ENCODE measurements at regions not wholly inside any gene's neighbourhood (a gene's known extent, or its start where the extent isn't known, plus 50 kb on each side); places are given as distances from the start of the nearest gene placed in this dataset.

- TF ChIP-seq PATZ1 (CRISPR knock-in tag; IDR thresholded peaks at IDR 0.05; ENCODE audit: borderline replicate concordance) = no peak
- TF ChIP-seq ZNF70 (CRISPR knock-in tag; IDR thresholded peaks at IDR 0.05) = no peak
- TF ChIP-seq SNAI2 (CRISPR knock-in tag; IDR thresholded peaks at IDR 0.05) = no peak
- TF ChIP-seq GLIS3 (CRISPR knock-in tag; IDR thresholded peaks at IDR 0.05) = no peak
- ATAC-seq = no peak
These were observed 821.6 kb downstream of the GALR1 start for GRCh38 chr18:78071166-78071710.

- no peak for ATAC-seq
- TF ChIP-seq ESRRG (CRISPR knock-in tag; IDR thresholded peaks at IDR 0.05) = no peak
- TF ChIP-seq ZNF8 (CRISPR knock-in tag; IDR thresholded peaks at IDR 0.05) = no peak
- TF ChIP-seq PATZ1 (CRISPR knock-in tag; IDR thresholded peaks at IDR 0.05; ENCODE audit: borderline replicate concordance) = no peak
- TF ChIP-seq GLIS3 (CRISPR knock-in tag; IDR thresholded peaks at IDR 0.05) = no peak
- TF ChIP-seq ZFP30 (CRISPR knock-in tag; IDR thresholded peaks at IDR 0.05) = no peak
These were observed 822.1 kb downstream of the GALR1 start for GRCh38 chr18:78071776-78072175.

- TF ChIP-seq TCF4 (CRISPR knock-in tag; IDR thresholded peaks at IDR 0.05; ENCODE audit: borderline replicate concordance) = no peak
- no peak for TF ChIP-seq PPARA (CRISPR knock-in tag; IDR thresholded peaks at IDR 0.05; ENCODE audit: borderline replicate concordance)
- TF ChIP-seq BACH2 (CRISPR knock-in tag; IDR thresholded peaks at IDR 0.05; ENCODE audit: borderline replicate concordance) = no peak
- TF ChIP-seq ISL1 (CRISPR knock-in tag; IDR thresholded peaks at IDR 0.05) = no peak
- no peak for TF ChIP-seq ZNF565 (CRISPR knock-in tag; conservative IDR thresholded peaks at IDR 0.05; ENCODE audit: low read depth)
- TF ChIP-seq ARNTL (CRISPR knock-in tag; IDR thresholded peaks at IDR 0.05; ENCODE audit: borderline replicate concordance, low read depth) = no peak
- no peak for TF ChIP-seq TSHZ2 (CRISPR knock-in tag; IDR thresholded peaks at IDR 0.05)
- no peak for TF ChIP-seq RARB (CRISPR knock-in tag; IDR thresholded peaks at IDR 0.05)
- TF ChIP-seq POU6F1 (CRISPR knock-in tag; IDR thresholded peaks at IDR 0.05; ENCODE audit: borderline replicate concordance, low read depth) = no peak
- TF ChIP-seq GLIS3 (CRISPR knock-in tag; IDR thresholded peaks at IDR 0.05) = no peak
- TF ChIP-seq ZFP30 (CRISPR knock-in tag; IDR thresholded peaks at IDR 0.05) = no peak
- TF ChIP-seq CSDC2 (CRISPR knock-in tag; IDR thresholded peaks at IDR 0.05) = no peak
- TF ChIP-seq, protein P1, sequence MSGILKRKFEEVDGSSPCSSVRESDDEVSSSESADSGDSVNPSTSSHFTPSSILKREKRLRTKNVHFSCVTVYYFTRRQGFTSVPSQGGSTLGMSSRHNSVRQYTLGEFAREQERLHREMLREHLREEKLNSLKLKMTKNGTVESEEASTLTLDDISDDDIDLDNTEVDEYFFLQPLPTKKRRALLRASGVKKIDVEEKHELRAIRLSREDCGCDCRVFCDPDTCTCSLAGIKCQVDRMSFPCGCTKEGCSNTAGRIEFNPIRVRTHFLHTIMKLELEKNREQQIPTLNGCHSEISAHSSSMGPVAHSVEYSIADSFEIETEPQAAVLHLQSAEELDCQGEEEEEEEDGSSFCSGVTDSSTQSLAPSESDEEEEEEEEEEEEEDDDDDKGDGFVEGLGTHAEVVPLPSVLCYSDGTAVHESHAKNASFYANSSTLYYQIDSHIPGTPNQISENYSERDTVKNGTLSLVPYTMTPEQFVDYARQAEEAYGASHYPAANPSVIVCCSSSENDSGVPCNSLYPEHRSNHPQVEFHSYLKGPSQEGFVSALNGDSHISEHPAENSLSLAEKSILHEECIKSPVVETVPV (CRISPR knock-in tag; IDR thresholded peaks at IDR 0.05) = no peak
- no peak for TF ChIP-seq CREB5 (CRISPR knock-in tag; IDR thresholded peaks at IDR 0.05; ENCODE audit: low read depth)
- no peak for TF ChIP-seq OSR1 (CRISPR knock-in tag; IDR thresholded peaks at IDR 0.05)
- no peak for TF ChIP-seq ZNF8 (CRISPR knock-in tag; IDR thresholded peaks at IDR 0.05)
- no peak for TF ChIP-seq TOX (CRISPR knock-in tag; IDR thresholded peaks at IDR 0.05; ENCODE audit: borderline replicate concordance)
- TF ChIP-seq ZC3H10 (CRISPR knock-in tag; IDR thresholded peaks at IDR 0.05) = no peak
- TF ChIP-seq ZNF70 (CRISPR knock-in tag; IDR thresholded peaks at IDR 0.05) = no peak
- no peak for TF ChIP-seq SNAI2 (CRISPR knock-in tag; IDR thresholded peaks at IDR 0.05)
- ATAC-seq = no peak
These were observed 822.7 kb downstream of the GALR1 start for GRCh38 chr18:78072375-78072774.
